Caco-2 (cell line): ENCODE measurements at regions not wholly inside any gene's neighbourhood (a gene's known extent, or its start where the extent isn't known, plus 50 kb on each side); places are given as distances from the start of the nearest gene placed in this dataset.
A peak's percentile ranks its signal among the peaks of the same experiment; 100 is the strongest.

Experiments
- BruUV-seq: library from RNA; stranded (reverse); fragments of 400-500 nt; replicated peaks from 2 replicates; lab custom pipeline; 2021; lab: Mats Ljungman, UMichigan
- CTCF ChIA-PET: fragments of 300-600 bp; sonication (Branson Sonifier 250); formaldehyde crosslinking; loops from one replicate; lab custom pipeline; 2022; ENCODE audit warnings: antibody characterized with exemption; lab: Charles Lee
- POLR2A ChIA-PET: fragments of 300-600 bp; sonication (Branson Sonifier 250); formaldehyde crosslinking; loops from one replicate; lab custom pipeline; 2022; ENCODE audit warnings: antibody characterized with exemption; lab: Charles Lee
- DNase-seq, 2 experiments: peaks; one replicate each; pipeline versions ENCODE4 v3.0.0 to v3.0.0-alpha.2; 2020 to 2022
- H3K27me3 ChIP-seq: replicated peaks from 2 replicates; pipeline ENCODE4 v1.6.0; 2011; ENCODE audit warnings: low read length; ENCODE audit not compliant: control insufficient read depth, insufficient read depth
- H3K36me3 ChIP-seq: 2 replicates; pipeline ENCODE4 v1.5.1; 2011; ENCODE audit warnings: low read length; ENCODE audit not compliant: control insufficient read depth, insufficient read depth
- H3K4me1 ChIP-seq: fragments of 250-450 bp; sonication (Bioruptor Pico); 2 replicates; pipeline ENCODE4 v1.5.1; 2020; ENCODE audit warnings: mild to moderate bottlenecking
- H3K4me3 ChIP-seq: 2 replicates; pipeline ENCODE4 v1.5.1; 2011; ENCODE audit warnings: low read depth, mild to moderate bottlenecking, control low read depth, low read length
- H3K9me3 ChIP-seq: fragments of 250-450 bp; sonication (Bioruptor Pico); 2 replicates; pipeline ENCODE4 v1.5.1; 2020; ENCODE audit warnings: mild to moderate bottlenecking, moderate library complexity
- H3K27ac Mint-ChIP-seq: one replicate; pipeline ENCODE4 v1.8.0; 2022; ENCODE audit warnings: mixed read lengths; ENCODE audit not compliant: unreplicated experiment
- H3K27me3 Mint-ChIP-seq: one replicate; pipeline ENCODE4 v1.8.0; 2022; ENCODE audit warnings: mixed read lengths; ENCODE audit not compliant: insufficient read depth, unreplicated experiment
- H3K36me3 Mint-ChIP-seq: one replicate; pipeline ENCODE4 v1.8.0; 2022; ENCODE audit warnings: mild to moderate bottlenecking, mixed read lengths; ENCODE audit not compliant: insufficient read depth, unreplicated experiment
- H3K4me1 Mint-ChIP-seq: one replicate; pipeline ENCODE4 v1.8.0; 2022; ENCODE audit warnings: low read depth, mixed read lengths; ENCODE audit not compliant: unreplicated experiment
- H3K4me3 Mint-ChIP-seq: one replicate; pipeline ENCODE4 v1.8.0; 2022; ENCODE audit warnings: mild to moderate bottlenecking, moderate library complexity, mixed read lengths; ENCODE audit not compliant: unreplicated experiment
- H3K9me3 Mint-ChIP-seq: one replicate; pipeline ENCODE4 v1.8.0; 2022; ENCODE audit warnings: mixed read lengths; ENCODE audit not compliant: unreplicated experiment
- intact Hi-C: fragments of 100-400 bp; cut with micrococcal nuclease; formaldehyde crosslinking; loops from one replicate; pipeline ENCODE4 v1.10.0; 2022; ENCODE audit not compliant: unreplicated experiment
- TF ChIP-seq, protein P1 (sequence below), 2 experiments: fragments of 200-600 bp in 1 of 2; IDR thresholded peaks; 1 replicate in 1 of 2; 2 replicates in 1 of 2; pipeline versions ENCODE4 v1.5.1 to v1.8.0; 2011 to 2022; ENCODE audit warnings: antibody characterized with exemption in 1 of 2, control low read depth in 1 of 2, inconsistent platforms in 1 of 2, low read depth in 1 of 2, low read length in 1 of 2, mild to moderate bottlenecking in 1 of 2, moderate library complexity in 1 of 2; ENCODE audit not compliant: insufficient read depth in 1 of 2, severe bottlenecking in 1 of 2, unreplicated experiment in 1 of 2

- Mint-ChIP-seq H3K4me1 (no peaks in the 10 kb centered on the region), H3K27ac (no peak overlapping the region)
Observed at GRCh38 chr1:56190806-56191365, 388.5 kb downstream of the PLPP3 start.

GRCh38 chr1:56189946-56190805 is 389.2 kb downstream of the PLPP3 start:
- no peaks in the 10 kb centered on the region for H3K27me3 ChIP-seq
- no peaks in the 10 kb centered on the region for H3K36me3 ChIP-seq
- H3K27ac Mint-ChIP-seq = no peak overlapping the region
- DNase-seq = no peak
- H3K27me3 Mint-ChIP-seq = no peaks in the 10 kb centered on the region
- no peaks in the 10 kb centered on the region for H3K9me3 ChIP-seq
- CTCF ChIA-PET = interaction anchor here (0.6 kb wide), 1 partner anchor 111 kb away, joined by 5 read pairs; no protein-coding TSS in a partner anchor
- H3K4me1 ChIP-seq = no peaks in the 10 kb centered on the region
- no peaks in the 10 kb centered on the region for H3K36me3 Mint-ChIP-seq
- no peak overlapping the region for H3K4me3 ChIP-seq
- no peaks in the 10 kb centered on the region for H3K9me3 Mint-ChIP-seq
- TF ChIP-seq, protein P1, sequence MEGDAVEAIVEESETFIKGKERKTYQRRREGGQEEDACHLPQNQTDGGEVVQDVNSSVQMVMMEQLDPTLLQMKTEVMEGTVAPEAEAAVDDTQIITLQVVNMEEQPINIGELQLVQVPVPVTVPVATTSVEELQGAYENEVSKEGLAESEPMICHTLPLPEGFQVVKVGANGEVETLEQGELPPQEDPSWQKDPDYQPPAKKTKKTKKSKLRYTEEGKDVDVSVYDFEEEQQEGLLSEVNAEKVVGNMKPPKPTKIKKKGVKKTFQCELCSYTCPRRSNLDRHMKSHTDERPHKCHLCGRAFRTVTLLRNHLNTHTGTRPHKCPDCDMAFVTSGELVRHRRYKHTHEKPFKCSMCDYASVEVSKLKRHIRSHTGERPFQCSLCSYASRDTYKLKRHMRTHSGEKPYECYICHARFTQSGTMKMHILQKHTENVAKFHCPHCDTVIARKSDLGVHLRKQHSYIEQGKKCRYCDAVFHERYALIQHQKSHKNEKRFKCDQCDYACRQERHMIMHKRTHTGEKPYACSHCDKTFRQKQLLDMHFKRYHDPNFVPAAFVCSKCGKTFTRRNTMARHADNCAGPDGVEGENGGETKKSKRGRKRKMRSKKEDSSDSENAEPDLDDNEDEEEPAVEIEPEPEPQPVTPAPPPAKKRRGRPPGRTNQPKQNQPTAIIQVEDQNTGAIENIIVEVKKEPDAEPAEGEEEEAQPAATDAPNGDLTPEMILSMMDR (IDR thresholded peaks at IDR 0.05; ENCODE audit: insufficient read depth in 1 of 2, low read depth in 1 of 2, low read length in 1 of 2, severe bottlenecking in 1 of 2, unreplicated experiment in 1 of 2) = peak in 1 of 2 experiments; percentile 3
- no peaks in the 10 kb centered on the region for H3K4me1 Mint-ChIP-seq
- intact Hi-C loops = no loop called here
- BruUV-seq = no TSS peak
- POLR2A ChIA-PET = no interaction called here
- no peak overlapping the region for H3K4me3 Mint-ChIP-seq

More at GRCh38 chr1:56190806-56191365, 388.5 kb downstream of the PLPP3 start:
- ChIA-PET CTCF (no interaction called here), POLR2A (no interaction called here)
- no peak for DNase-seq
- Mint-ChIP-seq H3K9me3 (no peaks in the 10 kb centered on the region), H3K27me3 (no peaks in the 10 kb centered on the region), H3K36me3 (no peaks in the 10 kb centered on the region), H3K4me3 (no peak overlapping the region)
- H3K27me3 ChIP-seq = no peaks in the 10 kb centered on the region
- no peaks in the 10 kb centered on the region for H3K4me1 ChIP-seq
- H3K36me3 ChIP-seq = no peaks in the 10 kb centered on the region
- no peak overlapping the region for H3K4me3 ChIP-seq
- no peaks in the 10 kb centered on the region for H3K9me3 ChIP-seq
- TF ChIP-seq, protein P1 (IDR thresholded peaks at IDR 0.05; ENCODE audit: insufficient read depth in 1 of 2, low read depth in 1 of 2, low read length in 1 of 2, severe bottlenecking in 1 of 2, unreplicated experiment in 1 of 2) = no peak
- BruUV-seq = no TSS peak
- intact Hi-C loops = no loop called here

DNA sequence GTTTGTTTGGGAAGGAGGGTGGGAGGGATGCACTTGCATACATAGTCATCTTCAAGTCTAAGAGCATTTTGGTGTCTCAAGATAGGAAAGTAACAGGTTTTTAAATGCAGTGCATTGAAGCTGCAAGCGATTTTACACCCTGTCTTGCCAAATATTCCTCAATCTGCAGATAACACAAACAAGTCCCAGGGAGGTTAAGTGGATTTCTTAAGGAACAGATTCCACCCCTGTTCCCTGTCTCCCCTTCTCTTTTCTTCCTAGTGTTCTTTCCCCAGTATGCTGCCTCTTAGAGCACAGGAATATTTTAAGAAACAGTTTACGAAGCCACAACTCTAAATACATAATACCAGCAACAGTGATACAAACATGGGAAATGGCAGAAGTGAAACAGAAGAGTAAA is 389.9 kb downstream of the PLPP3 start:
- TF ChIP-seq, protein P1 (IDR thresholded peaks at IDR 0.05; ENCODE audit: insufficient read depth in 1 of 2, low read depth in 1 of 2, low read length in 1 of 2, severe bottlenecking in 1 of 2, unreplicated experiment in 1 of 2) = no peak
- ChIA-PET POLR2A (no interaction called here), CTCF (no interaction called here)
- Mint-ChIP-seq H3K4me3 (no peak overlapping the region), H3K27ac (no peak overlapping the region), H3K27me3 (no peaks in the 10 kb centered on the region), H3K36me3 (no peaks in the 10 kb centered on the region), H3K4me1 (no peaks in the 10 kb centered on the region), H3K9me3 (no peaks in the 10 kb centered on the region)
- intact Hi-C loops = no loop called here
- BruUV-seq = no TSS peak
- Histone ChIP-seq H3K36me3 (no peaks in the 10 kb centered on the region), H3K4me1 (no peaks in the 10 kb centered on the region), H3K9me3 (no peaks in the 10 kb centered on the region), H3K4me3 (no peak overlapping the region), H3K27me3 (no peaks in the 10 kb centered on the region)
- no peak for DNase-seq
